ENCODE measurements at regions not wholly inside any gene's neighbourhood (a gene's known extent, or its start where the extent isn't known, plus 50 kb on each side); places are given as distances from the start of the nearest gene placed in this dataset.
A peak's percentile ranks its signal among the peaks of the same experiment; 100 is the strongest.
"Not testable (repeated sequence)": the region's sequence is repeated elsewhere in the genome, so short reads cannot be mapped to it uniquely, and the experiment has no call there.

GRCh38 chr5:57889558-57889957 lies 406.9 kb upstream of the ACTBL2 start:
- no peak for DNase-seq (ENCODE audit: low spot score)

DNA sequence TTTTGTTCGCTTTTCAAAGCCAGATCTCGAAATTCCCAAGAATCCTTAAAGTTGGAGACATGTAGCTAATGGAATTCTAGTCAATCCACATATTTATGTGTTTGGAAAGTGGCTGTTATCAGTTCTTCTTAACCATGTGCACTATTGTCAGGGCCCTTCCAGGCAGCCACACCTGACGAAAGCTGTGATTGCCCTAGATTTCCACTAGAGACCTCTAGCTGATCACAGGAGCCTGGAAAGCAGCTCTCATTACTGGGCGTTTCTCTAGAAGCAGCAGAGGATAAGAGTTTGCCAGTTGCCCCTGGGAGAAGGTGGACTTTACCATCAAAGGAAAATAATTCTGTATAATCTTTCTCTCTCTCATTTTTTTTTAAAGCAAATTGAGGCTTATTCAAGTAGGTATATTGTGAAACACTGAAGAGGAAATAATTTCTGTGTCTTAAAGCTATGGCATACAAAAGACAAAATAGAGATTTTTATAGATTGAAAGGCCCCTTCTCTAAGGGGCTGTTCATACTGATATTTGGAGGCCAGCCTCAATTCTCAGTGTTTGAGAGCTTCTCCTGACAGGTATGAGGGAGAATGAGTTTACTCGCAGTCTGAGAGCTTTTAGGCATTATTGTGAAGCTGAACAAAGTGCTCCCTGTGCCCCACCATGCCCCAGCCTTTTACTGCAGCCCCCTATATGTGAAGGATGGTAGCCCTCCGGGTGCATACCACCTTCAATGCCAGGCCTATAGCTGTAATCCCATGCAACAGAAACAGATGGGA lies 405.4 kb upstream of the ACTBL2 start:
- peak; percentile 54 for DNase-seq (ENCODE audit: low spot score)

DNA sequence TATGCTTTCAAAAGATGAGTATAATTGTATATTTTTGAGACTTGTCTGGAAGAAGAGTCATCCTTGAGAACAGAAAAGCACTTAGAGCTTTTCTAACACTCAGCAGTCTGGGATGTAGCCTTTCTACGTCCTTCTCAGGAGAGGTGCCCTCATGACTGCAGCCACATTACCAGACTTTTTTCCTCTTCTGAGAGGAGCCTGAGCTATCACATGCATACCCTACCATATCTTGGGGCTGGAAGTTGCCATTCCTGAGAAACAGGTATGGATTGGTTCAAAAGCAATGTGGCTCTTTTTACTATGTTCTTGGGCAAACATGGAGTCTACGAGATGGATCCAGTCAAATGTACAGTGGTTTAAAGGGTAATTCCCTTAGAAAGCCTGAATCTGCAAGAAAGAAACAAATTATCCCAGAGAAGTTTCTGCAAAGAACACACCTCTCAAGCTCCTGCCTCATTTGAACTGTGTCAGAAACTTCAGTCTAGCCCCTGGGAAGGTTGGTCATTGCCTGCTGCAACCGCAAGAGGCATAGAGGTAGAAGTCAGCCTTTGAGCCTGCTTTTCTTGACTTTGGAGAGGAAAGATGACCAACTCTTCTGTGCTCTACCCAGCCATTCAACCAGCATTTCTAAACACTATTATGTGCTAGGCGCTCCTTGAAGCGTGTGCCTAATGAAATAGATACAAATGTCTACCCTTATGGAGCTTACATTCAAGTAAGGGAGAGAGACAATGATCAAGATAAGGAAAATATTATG lies 401.9 kb upstream of the ACTBL2 start:
- DNase-seq (ENCODE audit: low spot score): no peak

DNA sequence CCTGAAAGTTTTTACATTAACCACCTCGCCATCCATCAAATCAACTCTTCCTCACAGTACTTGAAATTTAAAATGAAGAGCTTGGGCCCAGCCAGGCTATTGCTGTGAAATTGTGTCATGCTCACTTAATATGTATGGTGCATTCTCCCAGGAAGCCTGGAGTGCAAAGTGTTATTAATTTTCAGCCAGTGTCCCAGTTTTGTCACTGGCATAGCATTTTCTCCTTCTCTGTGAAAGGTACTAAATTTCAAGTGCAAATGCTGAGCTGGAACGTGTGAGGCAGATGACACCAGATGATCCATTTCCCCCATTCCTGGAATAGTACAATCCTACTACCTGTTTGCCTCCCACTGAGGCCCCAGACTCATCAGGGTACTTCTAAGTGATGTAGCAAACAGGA lies 397.6 kb upstream of the ACTBL2 start:
- no peak for DNase-seq (ENCODE audit: low spot score)

DNA sequence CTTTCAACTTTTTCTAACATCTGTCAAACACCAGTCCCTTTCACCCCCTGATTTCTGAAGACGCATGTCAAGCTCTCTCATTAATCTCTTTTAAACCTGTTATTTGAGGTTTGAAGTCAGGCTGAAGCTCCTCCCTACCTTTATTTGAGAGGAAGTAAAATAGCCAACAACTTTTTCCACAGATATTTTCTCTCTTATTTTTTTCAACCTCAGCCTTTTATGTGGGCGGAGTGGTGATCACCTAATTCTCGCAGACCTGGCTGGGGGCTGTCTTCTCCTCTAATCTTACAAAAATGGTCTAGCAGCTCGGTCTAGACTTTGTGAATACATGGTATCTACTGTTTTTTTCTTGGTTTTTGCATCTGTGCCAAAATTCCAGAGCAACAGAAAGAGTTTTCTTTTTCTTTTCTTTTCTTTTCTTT lies 395.7 kb upstream of the ACTBL2 start:
- no peak for DNase-seq (ENCODE audit: low spot score)

DNA sequence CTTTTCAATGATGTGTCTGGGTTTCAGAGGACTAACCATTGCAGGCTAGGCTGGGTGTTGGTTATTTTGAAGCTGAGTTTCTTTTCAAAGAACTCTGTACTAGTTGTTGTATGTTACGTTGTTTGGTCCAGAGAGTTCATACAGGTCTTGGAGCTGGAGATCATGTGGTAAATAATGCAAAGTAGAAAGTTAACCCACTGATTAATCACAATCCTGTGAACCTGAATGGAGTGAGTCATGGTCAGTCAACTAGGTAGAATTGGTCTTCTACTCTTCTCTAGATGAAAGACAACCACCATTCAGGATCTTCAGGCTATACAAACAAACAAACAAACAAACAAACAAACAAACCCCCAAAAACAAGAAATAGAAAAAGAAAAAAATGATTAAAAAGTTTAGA lies 388.9 kb upstream of the ACTBL2 start:
- no peak for DNase-seq (ENCODE audit: low spot score)

- not testable (repeated sequence) for DNase-seq (ENCODE audit: low spot score)
Observed at GRCh38 chr5:57870267-57870666, 387.7 kb upstream of the ACTBL2 start.

DNA sequence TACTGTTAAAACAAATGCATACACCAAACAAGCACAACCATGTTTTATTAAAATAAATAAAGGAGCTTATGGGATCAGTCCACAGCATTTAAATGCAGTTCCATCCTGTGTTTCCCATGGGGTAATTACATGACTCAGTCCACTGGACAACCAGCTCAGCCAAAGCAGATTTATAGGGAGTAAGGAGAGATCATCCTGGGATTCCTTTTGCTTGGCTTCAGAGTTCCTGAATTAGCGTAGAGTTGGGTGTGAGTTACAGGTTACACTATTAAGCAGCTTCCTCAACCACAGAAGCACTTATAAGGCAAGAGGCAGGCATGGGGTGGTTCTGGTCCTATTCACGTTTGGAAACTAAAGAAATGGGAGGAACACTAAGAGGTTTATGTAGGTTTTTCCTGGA lies 381.1 kb upstream of the ACTBL2 start:
- no peak for DNase-seq (ENCODE audit: low spot score)

- DNase-seq (ENCODE audit: low spot score): no peak
Observed at GRCh38 chr5:57862942-57863341, 380.3 kb upstream of the ACTBL2 start.

DNA sequence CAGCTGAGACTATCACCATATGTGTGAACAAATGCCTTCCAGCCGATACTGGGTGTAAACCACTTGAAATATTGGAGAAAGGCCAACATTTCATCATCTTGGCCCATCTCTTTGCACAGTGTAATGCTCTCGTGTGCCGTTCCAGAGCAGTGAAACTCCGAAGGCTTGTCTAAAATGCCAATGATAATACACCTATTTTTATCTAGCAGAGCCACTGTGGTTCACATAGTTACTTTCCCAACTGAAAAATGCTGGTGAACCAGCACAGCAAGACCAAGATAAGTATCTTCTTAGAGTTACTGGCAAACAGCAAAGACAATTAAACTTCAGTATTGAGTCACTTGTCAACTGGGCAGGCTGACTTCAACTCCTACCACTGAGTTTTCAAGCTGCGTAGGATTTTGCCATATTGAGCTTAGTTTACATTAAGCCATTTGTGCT lies 379.9 kb upstream of the ACTBL2 start:
- no peak for DNase-seq (ENCODE audit: low spot score)

DNA sequence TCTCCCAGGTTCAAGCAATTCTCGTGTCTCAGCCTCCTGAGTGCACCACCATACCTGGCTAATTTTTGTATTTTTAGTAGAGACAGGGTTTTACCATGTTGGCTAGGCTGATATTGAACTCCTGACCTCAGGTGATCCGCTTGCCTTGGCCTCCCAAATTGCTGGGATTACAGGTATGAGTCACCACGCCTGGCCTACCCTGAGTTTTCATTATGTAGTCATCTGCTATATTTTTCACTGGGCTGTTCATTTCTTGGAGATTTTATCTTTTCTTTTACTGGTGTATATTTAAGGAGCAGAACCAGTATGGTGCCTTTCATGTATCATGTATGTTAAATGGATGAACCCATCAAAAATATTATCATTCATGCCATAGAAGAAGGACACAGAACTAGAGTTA lies 377.0 kb upstream of the ACTBL2 start:
- no peak for DNase-seq (ENCODE audit: low spot score)

GRCh38 chr5:57858905-57859304 lies 376.3 kb upstream of the ACTBL2 start:
- DNase-seq (ENCODE audit: low spot score): no peak

- DNase-seq (ENCODE audit: low spot score): no peak
Observed at GRCh38 chr5:57857696-57858095, 375.1 kb upstream of the ACTBL2 start.

DNA sequence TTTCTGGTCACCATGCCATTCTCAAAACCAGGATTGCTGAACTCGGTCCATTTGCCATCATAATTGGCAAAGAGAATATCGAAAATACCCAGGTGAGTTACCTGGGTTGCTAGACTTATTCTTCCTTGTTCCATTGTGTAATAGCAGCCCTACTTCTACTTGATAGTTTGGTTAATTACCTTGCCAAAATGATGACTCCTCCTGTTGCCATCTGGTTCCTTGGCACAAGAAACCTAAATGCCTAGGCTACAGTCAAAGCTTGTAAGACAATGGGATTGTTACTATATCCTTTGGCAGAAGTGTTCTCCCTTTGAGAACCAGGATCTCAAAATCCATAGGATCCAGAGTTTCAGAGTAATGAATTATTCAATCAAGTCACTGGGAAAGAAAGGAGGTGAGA lies 373.2 kb upstream of the ACTBL2 start:
- no peak for DNase-seq (ENCODE audit: low spot score)

GRCh38 chr5:57853929-57854697 lies 371.5 kb upstream of the ACTBL2 start:
- DNase-seq (ENCODE audit: low spot score): no peak

DNA sequence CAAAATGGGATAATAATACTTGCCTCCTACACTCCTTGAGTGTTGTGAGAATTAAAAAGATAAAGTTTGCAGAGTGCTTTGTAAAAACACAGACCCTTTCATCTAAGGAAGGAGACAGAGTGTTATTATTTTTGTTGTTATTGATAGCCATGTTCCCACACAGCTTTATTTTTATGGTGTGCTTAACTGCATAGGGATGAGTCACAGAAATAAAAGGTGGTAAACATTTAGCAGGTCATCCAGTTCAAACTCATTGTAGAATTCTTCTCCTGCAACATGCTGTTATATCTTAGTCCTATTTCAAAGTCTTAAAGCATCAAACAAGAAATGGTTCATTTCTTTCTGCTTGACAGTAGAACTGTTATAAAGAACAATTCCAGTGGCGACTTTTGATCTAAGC lies 367.5 kb upstream of the ACTBL2 start:
- no peak for DNase-seq (ENCODE audit: low spot score)

GRCh38 chr5:57845025-57845424 lies 362.4 kb upstream of the ACTBL2 start:
- DNase-seq (ENCODE audit: low spot score): no peak

DNA sequence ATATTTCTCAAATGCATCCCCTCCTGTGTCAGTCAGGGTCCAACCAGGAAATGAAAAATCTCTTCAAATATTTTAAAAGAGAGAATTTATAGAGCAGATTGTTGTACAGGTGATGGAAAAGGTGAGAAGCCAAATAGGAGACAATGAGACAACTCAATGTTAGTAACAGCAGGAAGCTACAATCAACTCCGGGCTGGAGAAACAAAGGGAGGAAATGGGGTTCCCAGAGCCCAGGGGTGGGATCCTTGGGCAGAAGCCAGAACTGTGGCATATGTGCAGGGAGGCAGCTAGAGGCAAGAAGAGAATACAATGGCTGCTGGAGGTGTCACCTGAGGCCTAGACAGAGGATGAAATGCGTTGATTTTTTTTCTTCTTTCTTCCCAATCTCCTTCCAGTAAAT lies 361.8 kb upstream of the ACTBL2 start:
- DNase-seq (ENCODE audit: low spot score): no peak

- no peak for DNase-seq (ENCODE audit: low spot score)
Observed at GRCh38 chr5:57843059-57843367, 360.4 kb upstream of the ACTBL2 start.

GRCh38 chr5:57842364-57843058 lies 359.9 kb upstream of the ACTBL2 start:
- DNase-seq (ENCODE audit: low spot score): no peak

DNA sequence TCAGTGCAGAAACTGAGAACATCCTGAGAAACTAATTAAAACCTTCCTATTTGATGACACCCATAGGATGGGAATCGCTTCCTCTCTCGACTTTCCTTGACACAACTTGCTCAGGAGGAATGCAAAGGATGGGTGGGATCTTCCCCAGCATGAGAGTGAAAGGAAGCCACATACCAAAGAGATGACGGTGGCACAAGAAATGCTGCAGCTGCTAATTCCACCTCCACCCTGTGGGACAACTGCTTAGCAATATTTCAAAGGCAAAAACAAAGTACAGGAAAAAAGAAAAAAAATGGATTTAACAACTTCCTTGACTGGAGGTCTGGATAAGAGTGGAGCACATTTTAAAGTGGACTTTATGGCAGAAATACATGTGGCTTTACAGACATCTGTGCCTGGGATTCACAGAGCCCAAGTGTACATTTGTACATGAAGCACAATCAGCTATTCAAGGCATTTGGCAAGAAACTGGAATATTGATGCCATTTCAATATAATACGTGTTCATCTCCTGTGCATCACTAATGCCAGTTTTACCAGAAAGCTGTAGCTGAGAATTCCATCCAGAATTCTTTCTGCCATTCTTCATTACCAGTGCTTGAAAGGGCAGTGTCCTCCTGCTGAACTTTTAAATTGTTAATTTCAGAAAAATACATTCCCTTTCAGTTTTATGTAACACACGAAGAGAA lies 359.2 kb upstream of the ACTBL2 start:
- peak; percentile 35 for DNase-seq (ENCODE audit: low spot score)

Data from pons (tissue), 1 donor.